HFFc6 (cell line): ENCODE measurements at regions not wholly inside any gene's neighbourhood (a gene's known extent, or its start where the extent isn't known, plus 50 kb on each side); places are given as distances from the start of the nearest gene placed in this dataset.

ENCODE experiments used
- DNase-seq: peaks from one replicate; pipeline ENCODE4 v3.0.0-alpha.2; 2018
- H3K27ac Mint-ChIP-seq: 2 replicates; pipeline ENCODE4 v1.8.0; 2020; ENCODE audit warnings: mild to moderate bottlenecking, mixed read lengths
- H3K27me3 Mint-ChIP-seq: 2 replicates; pipeline ENCODE4 v1.8.0; 2021; ENCODE audit warnings: mild to moderate bottlenecking, moderate library complexity, mixed read lengths; ENCODE audit not compliant: insufficient read depth
- H3K36me3 Mint-ChIP-seq: 2 replicates; pipeline ENCODE4 v1.8.0; 2021; ENCODE audit warnings: low read depth, mixed read lengths
- H3K4me1 Mint-ChIP-seq: 2 replicates; pipeline ENCODE4 v1.8.0; 2020; ENCODE audit warnings: low read depth, mixed read lengths
- H3K4me3 Mint-ChIP-seq: 2 replicates; pipeline ENCODE4 v1.8.0; 2020; ENCODE audit warnings: mild to moderate bottlenecking, moderate library complexity, mixed read lengths
- H3K9me3 Mint-ChIP-seq: 2 replicates; pipeline ENCODE4 v1.8.0; 2020; ENCODE audit warnings: mild to moderate bottlenecking, mixed read lengths
- CTCF ChIP-seq: fragments of 200-600 bp; sonication (generic); IDR thresholded peaks from 2 replicates; pipeline ENCODE4 v1.5.0; 2021; ENCODE audit warnings: antibody characterized with exemption, mild to moderate bottlenecking

- peaks cover 60% of the 10 kb centered on the region for H3K9me3 Mint-ChIP-seq
- DNase-seq, result no peak
- no peak overlapping the region for H3K4me3 Mint-ChIP-seq
- peaks cover 2% of the 10 kb centered on the region; the same call in 1 of the 2 replicates for H3K27me3 Mint-ChIP-seq
- no peak overlapping the region for H3K27ac Mint-ChIP-seq
- H3K4me1 Mint-ChIP-seq, result no peaks in the 10 kb centered on the region
- no peak for TF ChIP-seq CTCF
- peaks cover 4% of the 10 kb centered on the region; the same call in 1 of the 2 replicates for H3K36me3 Mint-ChIP-seq
Observed at GRCh38 chr9:11011696-11012095, 398.9 kb upstream of the PTPRD start.

DNA sequence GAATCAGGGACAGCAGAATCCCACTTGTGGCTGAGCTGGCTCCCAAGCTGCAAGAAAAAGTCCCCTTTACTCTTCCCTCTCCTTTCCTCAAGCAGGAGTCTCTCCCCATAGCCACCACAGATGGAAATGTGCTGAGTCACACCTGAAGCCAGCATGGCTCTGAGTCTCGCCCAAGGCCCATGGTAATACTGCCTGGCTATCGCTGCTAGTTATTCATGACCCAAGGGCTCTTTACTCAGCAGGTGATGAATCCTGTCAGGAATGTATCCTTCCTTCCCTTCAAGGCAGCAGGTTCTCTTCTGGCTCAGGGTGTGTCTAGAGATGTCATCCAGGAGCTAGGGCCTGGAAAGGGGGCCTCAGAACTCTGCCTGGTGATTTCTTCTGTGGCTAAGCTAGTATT lies 403.3 kb upstream of the PTPRD start:
- Mint-ChIP-seq H3K36me3 (peaks cover 4% of the 10 kb centered on the region; the same call in 1 of the 2 replicates), H3K4me3 (no peak overlapping the region), H3K4me1 (no peaks in the 10 kb centered on the region), H3K9me3 (peaks cover 56% of the 10 kb centered on the region), H3K27me3 (peaks cover 2% of the 10 kb centered on the region; the same call in 1 of the 2 replicates), H3K27ac (no peak overlapping the region)
- no peak for TF ChIP-seq CTCF
- no peak for DNase-seq

DNA sequence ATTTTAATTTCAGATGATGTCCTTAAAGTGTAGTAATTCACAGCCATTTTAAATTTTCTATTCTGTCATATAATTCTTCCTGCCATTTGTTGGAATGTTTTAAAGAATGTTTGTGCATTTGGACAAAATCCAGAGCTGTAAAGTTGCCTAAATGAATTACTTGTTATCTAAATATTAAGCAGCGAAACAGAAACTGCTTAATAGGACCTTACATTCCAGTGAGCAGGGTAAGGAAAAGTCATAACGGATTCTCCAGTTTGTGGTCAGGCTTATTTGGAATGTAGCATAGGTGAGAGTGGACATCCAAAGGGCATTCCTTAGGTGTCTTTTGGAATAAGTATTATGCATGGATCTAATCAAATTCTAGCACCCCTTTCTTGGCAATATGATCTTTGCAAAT lies 410.4 kb upstream of the PTPRD start:
- Mint-ChIP-seq H3K4me1 (no peaks in the 10 kb centered on the region), H3K27ac (no peak overlapping the region), H3K9me3 (peaks cover 32% of the 10 kb centered on the region), H3K36me3 (no peaks in the 10 kb centered on the region), H3K4me3 (no peak overlapping the region), H3K27me3 (no peaks in the 10 kb centered on the region)
- no peak for DNase-seq
- TF ChIP-seq CTCF, result no peak

DNA sequence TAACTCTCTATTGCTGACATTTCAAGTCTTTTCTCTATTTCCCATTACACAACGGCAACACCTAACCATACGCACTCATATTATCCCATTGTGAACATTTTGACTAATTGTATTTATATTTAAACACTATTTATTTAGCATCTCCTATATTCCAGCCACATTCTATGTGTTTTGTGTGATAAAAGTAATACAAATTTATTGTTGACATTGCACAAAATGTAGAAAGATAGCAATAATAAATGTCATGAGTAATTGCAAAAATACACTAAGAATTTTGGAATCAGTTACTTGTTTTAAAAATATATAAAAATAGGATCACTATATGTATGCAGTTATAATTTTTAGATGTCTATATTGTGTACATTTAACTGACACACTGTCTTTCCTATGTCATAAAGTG lies 413.0 kb upstream of the PTPRD start:
- H3K36me3 Mint-ChIP-seq, result no peaks in the 10 kb centered on the region
- no peak overlapping the region for H3K27ac Mint-ChIP-seq
- no peak for DNase-seq
- H3K4me1 Mint-ChIP-seq, result no peaks in the 10 kb centered on the region
- no peak for TF ChIP-seq CTCF
- H3K27me3 Mint-ChIP-seq, result no peaks in the 10 kb centered on the region
- peaks cover 27% of the 10 kb centered on the region for H3K9me3 Mint-ChIP-seq
- no peak overlapping the region for H3K4me3 Mint-ChIP-seq

DNA sequence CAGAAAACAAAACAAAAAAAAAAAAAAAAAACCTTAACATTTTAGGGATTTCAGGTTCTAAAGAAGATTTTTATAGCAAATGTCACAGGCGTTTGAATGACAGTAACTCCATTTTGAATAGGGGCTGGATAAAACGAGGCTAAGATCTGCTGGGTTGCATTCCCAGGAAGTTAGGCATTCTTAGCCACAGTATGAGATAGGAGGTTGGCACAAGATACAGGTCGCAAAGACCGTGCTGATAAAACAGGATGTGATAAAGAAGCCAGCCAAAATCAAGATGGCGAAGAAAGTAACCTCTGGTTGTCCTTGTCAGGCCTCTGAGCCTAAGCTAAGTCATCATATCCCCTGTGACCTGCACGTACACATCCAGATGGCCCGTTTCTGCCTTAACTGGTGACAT lies 425.6 kb upstream of the PTPRD start:
- no peak overlapping the region for H3K4me3 Mint-ChIP-seq
- H3K4me1 Mint-ChIP-seq, result no peaks in the 10 kb centered on the region
- peaks cover 36% of the 10 kb centered on the region for H3K9me3 Mint-ChIP-seq
- DNase-seq, result no peak
- H3K27ac Mint-ChIP-seq, result no peak overlapping the region
- H3K27me3 Mint-ChIP-seq, result no peaks in the 10 kb centered on the region
- H3K36me3 Mint-ChIP-seq, result peaks cover 3% of the 10 kb centered on the region; the same call in 1 of the 2 replicates
- no peak for TF ChIP-seq CTCF

GRCh38 chr9:11039006-11039405 lies 426.2 kb upstream of the PTPRD start:
- DNase-seq, result no peak
- peaks cover 36% of the 10 kb centered on the region for H3K9me3 Mint-ChIP-seq
- no peak for TF ChIP-seq CTCF
- H3K4me1 Mint-ChIP-seq, result no peaks in the 10 kb centered on the region
- H3K4me3 Mint-ChIP-seq, result no peak overlapping the region
- H3K27me3 Mint-ChIP-seq, result no peaks in the 10 kb centered on the region
- no peak overlapping the region for H3K27ac Mint-ChIP-seq
- H3K36me3 Mint-ChIP-seq, result peaks cover 3% of the 10 kb centered on the region; the same call in 1 of the 2 replicates
